ENCODE measurements at regions not wholly inside any gene's neighbourhood (a gene's known extent, or its start where the extent isn't known, plus 50 kb on each side); places are given as distances from the start of the nearest gene placed in this dataset.

DNA sequence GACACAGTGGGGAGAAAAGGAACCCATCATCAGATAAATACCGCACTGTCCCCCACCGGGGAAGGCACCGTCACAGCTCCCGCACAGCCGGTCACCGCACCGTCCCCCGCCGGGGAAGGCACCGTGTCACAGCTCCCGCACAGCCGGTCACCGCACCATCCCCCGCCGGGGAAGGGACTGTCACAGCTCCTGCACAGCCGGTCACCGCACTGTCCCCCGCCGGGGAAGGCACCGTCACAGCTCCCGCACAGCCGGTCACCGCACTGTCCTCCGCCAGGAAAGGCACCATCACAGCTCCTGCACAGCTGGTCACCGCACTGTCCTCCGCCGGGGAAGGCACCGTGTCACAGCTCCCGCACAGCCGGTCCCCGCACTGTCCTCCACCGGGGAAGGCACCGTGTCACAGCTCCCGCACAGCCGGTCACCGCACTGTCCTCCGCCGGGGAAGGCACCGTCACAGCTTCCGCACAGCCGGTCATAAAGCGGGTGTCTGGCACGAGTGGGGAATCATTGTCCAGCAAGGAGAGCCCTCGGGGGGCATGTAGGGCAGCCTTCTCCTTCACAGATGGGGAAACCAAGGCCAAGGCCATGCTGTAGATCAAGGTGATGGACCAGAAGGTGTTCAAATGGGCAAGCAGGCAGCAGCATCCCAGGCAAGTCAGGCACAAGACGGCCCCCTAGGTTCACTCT is 280.1 kb downstream of the NPHP4 start:
- no peak for DNase-seq

DNA sequence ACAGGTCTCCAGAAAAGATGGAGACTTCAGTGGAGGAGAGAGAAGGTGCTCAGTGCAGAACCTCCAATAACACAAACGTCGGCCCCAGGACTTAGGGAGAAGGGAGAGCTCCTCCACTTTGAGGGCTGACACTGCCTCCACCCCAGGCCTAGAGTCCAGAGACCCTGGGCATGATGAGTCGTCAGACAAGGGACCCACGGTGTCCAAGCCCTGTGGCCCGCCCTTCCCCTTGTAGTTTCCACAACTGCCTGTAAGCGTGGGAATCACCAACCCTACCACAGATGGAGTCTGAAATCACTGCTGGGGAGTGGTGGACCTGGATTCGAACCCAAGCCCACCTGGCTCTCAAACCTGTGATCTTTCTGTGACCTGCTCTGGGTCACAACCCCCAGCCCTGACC is 281.1 kb downstream of the NPHP4 start:
- DNase-seq = no peak

DNA sequence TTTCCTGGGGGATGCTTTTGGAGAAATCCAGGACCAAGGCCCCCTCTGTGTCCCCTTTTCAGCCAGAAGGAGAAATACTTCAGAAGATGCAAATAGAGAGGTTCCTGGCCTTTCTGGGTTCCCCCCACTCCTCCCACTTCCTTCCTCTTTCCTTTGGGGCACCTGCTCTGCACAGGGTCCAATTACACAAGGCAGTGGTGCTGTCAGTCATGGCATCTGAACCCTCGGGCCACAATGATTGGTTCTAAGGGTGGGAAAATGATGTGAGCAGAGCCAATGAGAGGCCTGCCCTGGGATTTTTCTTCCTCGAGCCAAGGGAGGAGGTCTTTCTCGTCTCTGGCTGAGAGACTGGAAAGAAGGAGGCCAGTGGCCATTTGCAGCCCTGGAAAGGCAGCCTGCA is 282.2 kb downstream of the NPHP4 start:
- no peak for DNase-seq

DNA sequence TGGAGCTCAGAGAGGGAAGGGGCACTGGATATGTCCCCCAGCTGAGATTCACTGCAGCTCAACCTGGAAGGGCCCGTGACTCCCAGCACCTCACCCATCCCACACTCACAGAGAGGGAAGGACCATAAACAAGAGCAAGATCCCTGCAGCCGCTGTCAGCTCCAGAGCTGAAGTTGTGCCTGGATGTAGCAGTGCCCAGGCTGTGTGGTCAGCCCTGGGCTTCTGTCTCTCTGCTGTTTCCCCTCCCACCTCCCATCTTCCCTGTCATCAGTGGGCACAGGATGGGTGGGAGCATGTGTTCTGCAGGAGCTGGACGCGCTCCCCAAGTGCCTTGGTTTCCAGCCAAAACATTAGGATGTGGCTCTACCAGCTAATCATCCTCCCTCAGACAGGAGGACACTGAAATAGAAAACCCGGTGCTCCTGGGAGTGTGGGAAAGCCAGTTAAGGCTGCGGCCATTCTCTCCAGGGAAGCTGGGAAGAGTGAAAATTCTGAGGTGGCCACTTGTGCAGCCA is 282.7 kb downstream of the NPHP4 start:
- DNase-seq = no peak

DNA sequence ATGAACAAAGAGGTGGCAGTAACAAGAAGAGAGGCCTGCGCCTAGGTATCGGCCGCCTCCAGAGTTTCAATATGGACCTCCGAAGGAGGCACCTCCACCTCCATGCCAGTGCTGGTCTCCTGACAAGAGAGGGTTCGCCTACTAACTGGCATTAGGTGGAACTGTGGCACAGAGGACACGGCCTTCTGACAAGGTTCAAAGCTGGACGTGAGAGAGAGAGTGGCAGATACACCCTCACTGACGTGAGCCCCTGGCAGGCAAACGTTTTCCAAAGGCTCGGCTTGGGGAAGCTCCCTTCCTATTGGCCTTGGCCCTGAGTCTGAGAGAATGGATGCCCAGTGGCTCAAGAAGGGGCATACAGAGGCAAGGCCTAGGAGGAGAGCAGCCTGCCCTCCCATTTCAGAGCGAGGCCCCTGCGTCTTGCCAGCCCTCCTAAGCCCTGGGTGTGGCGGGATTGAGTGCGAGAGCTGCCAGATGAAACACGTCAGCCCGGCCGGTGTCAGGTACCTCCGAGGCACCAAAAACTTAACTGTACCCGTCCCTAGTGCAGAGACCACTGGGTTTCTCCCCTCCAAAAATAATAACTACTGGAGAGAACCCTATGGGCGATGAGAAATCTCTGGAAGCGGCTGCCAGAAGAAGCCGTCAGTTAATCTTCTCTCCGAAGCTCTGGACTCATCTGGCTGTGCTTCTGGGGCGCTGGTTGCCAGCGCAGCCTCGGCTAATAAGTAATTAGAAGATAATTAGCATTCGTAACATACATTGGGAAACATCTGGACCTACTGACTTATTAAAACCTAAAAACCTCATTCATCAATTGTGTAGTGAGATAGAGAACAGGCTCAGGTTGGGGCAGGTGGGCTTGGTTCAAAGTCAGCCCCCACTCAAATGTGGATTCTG is 283.6 kb downstream of the NPHP4 start:
- no peak for DNase-seq

DNA sequence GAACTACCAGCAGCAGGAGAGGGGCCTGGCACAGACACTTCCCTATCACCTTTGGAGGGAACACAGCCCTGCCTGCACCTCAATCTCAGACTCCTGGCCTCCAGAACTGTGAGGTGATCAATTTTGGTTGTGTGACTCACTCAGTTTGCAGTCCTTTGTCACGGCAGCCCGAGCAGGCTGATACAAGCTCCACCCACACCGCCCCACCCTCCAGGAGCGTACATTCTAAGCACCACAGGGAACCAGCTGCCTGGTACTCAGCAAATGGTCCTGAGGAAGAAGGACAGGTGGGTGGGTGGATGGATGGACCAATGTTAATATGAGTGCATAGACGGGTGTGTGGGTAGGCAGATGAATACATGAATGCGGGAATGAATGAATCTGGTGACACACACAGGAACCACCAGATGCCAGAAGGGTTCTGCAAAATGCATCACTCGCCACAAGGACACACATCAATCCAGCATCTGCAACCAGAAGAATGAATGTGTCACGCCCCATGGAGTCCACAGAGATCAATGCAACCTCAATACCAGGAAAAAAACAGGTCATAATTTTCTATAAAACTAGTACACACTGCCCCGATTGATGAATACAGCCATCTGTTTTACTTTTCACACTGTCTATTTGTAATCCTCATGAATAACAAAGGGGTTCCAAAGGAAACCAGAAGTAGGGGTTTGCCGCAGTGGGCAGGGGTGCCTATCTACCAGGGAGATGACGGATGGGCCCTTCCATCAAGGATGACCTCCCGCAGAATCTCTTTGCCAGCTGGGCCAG is 284.5 kb downstream of the NPHP4 start:
- DNase-seq = no peak

DNA sequence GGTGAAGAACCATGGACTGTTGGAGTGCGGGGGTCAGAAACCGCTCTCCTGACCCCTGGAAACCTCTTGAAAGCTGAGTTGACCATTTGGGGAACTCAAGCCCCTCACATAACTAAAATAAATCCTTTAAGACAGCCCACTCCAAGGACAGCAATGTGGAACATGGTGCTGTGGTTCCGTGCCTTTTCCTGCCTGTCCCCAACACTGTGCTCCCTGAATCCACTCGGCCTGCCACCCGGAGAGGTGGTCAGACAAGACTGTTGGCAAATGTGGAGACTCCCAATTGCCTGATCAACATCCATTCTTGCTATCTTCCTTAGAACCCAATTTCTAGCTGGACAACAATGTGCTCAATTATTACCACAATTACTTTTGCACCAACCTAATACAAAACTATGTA is 286.0 kb downstream of the NPHP4 start:
- DNase-seq = no peak

DNA sequence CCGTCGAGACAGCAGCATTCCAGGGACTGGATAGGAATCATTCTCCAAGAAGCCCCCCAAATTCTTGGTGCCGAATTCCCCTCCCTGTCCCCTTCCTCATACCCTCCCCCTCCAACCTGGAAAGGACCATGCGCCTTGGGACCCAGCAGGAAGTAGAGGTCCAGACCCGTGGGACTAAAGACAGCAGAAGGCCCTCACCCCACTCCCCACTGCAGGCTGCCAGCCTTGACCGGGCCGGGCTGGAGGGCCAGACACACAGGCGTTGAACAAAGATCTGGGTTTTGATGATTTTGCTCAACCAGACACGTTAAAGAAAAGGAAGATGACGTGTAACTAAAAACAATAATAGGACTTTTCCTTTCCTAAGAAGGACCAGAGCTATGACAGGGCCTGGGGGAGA is 286.5 kb downstream of the NPHP4 start:
- no peak for DNase-seq

DNA sequence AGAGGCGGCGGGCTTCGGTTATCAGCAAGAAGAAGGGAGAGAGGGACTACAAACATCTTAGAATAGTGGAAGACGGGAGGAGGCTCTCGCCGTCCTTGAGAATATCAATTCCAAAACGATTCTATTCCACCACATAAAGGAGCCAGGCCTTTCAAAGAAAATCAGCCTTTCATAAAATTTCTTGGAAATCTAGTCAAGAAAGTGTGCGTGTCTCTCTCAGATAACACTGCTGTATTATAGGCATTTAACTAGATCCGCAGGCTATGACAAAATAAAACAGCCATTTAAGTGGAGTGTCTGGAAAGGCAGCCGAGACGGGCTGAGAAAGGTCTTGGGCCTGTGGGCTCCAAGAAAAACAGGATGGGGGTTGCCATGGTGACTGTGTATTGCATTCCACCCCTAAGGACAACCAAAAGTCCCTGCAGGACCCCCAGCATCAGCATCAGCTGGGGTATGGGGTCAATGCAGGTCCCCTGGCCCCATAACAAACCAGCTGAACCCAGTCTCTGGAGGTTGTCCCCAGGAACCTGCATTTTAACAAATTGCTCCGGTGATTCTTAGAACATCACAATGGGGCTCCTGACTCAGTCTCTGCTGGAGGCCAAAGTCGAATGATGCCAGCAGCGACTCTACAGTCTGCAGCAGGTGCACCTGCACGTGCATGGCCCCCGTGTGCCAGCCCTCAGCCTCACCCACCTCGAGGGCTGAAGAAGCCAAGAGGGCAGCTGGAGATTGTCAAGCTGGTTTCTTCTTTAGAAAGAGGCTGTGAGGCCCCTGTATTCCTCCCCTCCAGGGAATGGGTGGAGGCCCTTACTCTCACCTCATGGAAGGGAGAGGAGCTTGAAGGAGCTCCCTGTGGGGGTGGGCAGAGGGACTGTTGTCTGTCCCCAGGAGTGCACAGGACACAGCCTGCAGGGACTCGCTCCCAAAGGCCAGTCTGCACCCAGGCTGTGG is 287.4 kb downstream of the NPHP4 start:
- DNase-seq = no peak

DNA sequence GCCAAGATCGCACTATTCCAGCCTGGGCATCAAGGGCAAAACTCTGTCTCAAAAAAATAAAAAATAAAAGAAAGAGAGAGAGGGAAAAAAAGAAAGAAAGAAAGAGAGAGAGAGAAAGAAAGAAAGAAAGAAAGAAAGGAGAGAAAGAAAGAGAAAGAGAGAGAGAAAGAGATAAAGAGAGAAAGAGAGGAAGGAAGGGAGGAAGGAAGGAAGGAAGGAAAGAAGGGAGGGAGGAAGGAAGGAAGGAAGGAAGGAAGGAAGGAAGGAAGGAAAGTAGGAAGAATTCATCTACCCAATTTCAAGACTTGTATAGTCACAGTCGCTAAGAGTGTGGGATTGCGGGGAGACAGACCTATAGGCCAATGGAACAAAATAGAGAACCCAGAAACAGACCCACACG is 290.6 kb downstream of the NPHP4 start:
- no peak for DNase-seq

DNA sequence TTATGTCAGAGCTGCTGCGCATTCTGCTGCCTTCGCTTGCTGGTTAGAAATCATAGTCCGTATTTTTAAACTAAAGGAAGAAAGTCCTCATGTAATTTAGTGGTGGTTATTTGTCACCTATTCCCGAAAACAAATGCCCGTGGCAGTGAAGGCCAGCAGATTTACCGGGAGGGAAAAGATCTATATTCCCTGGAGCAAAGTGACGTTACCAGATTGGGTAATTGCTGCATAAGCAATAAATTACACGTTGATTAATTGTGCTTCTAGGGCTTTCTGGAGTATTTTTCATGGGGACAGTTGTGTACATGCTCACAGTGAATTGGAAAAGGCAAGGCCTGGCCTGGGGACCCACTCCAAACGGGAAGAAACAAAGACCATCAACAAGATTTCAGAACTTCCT is 298.7 kb downstream of the NPHP4 start:
- DNase-seq = no peak

DNA sequence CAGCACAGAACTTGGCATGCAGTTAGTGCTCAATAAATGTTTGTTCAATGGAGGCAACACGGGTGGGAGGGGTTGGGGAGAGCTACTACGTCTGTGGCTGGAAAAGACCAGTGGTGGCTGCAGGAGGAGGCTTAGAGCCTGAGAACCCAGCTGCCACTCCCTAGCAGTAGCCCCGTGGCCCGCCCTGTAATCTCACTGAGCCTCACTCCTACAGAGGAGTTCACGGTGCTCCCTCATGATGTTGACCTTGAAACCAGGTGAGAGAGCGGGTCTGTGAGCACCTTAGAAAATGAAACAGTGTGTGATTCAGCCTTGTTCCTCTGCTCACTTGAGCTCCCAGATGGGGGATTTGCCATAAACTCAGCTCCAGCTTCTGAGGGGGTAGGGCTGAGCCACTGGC is 299.6 kb downstream of the NPHP4 start:
- DNase-seq = no peak

DNA sequence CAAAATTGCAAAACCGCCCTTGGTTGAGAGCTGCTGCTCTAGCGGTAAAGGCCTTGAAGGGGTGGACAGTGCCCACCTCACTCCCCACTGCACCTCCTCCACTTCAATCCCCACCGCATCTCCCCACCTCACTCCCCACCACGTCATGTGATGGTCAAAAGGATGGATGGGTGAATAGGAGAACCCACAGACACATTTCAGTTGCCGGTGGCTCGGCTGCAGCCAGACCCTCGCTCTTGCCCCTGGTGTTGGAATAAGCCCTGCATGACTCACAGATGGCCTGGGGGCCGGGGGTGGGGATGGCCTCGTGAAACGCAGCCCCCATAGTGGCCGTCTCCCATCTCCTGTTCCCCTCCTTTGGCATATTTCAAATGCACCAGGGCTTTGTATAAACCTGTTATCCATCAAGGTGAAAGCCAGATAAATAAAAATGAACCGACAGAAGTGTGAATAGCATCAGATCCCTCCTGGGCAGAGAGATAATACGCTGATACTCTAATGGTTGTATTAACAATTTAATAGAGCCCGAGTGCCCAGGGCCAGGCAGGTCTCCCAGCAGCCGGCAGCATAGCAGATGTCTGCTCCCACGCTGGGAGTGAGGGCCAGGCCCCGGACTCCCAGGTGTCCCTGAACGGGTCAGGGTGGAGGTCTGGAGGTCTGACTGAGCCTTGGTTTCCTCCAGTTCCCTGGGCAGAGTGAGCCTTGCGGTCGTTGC is 300.3 kb downstream of the NPHP4 start:
- DNase-seq = no peak

DNA sequence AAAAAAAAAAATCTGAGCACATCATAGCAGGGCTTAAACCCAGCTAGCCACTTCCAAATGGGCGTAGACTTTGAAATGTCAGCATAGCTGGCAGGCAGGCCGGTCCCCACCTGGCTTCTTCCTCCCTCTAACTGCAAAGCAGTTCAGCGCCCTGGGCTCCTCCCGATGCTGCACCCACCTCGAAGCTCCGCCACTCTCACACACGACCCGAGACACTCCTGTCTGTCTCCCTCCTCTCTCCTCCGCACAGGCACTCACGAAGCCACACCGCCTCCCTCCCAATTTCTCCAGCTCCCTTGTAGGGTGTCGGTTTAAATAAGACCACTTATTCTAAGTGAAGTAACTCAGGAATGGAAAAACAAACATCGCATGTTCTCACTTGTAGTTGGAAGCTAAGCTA is 301.3 kb downstream of the NPHP4 start:
- DNase-seq = no peak

DNA sequence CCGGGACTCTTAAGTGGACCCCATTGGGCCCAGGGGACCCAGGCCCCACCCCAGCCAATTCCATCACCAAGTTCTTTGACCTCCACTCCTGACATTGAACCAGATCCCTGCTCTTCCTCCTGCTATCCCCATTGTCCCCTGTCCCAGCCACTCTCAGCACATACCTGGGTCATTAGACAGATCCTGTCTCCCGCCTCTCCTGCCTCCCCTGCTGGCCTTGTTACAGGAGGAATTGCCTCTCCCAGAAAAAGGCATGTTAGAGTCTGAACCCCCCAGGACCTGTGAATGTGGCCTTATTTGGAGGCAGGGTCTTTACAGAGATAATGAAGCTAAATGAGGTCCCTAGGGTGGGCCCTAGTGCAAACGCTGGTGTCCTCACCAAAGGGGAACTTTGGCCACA is 301.9 kb downstream of the NPHP4 start:
- no peak for DNase-seq

DNA sequence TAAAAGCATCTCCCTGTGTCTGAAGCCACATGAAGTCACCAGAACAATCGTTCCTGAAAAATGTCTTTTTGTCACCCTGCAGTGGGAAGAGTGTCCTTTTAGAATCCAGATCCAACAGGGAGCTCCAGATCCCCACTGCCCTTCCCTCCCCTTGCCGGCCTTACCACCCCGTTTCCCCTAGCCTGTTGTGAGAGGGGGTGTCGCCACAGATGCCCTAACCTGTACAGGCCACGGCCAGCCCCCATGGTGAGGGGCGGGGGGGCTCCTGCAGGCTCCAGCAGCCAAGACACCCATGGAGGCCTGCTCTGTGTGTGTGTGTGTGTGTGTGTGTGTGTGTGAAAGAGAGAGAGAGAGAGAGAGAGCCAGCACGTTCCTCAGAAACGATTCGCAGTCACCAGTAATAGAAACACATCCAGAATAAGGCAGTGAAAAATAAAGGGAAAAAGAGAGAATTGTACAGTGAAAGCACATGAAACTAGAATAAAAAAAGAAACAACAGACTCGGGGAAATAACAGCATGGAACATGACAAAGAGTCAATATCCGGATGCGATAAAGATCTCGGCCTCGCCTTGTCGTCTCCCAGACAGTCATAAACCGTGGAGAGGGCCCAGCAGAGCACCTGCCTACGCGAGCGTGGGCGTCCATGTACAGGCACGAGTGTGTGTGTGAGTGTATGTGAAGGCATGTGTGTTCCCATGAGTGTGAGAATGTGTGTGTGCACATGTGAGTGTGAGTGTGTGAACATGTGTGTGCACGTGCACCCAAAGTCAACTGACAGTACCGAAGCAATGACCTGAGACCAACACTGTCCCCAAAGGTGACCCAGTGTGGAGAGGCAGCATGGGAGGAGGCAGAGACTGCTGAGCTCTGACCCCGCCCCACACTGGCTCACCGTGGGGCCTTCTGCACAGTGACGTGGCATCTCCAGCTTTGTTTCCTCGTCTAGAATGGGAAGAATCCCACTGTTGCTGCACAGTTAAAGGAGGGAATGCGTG is 303.8 kb downstream of the NPHP4 start:
- no peak for DNase-seq

DNA sequence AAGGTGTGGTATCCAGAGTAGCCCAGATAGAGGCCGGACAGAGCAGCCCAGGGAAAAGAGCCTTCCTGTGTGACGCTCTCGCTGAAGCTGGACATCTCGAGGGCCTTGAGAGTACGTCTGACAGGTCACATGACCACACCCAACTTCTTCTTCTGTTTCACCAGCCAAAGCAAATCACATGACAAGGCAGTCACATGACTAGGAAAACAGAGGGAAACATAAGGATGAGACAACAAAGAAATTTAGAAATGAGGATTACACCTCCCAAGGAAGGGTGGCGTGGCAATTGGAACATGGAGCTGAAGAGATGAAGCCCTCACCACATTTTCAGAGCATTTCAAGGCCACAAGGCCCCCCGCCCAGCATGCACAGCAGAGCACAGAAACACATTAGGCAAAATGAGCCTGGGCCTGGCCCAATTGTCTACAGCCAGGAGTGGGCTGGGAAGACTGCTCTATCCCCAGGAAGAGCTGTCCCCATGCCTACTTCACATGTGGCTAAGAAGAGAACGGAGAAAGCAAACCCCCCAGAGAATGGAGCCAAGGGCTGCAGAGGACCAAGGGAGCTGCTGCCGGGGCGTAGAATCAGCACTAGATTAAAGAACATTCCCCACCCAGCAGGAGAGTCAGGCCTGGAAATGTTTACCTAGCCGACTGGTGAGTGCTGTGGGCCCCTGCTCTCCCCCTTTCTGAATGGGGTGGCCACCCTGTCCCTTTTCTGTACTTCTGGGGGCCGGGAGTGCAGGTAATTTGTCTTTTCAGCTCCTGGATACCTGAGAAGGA is 305.1 kb downstream of the NPHP4 start:
- DNase-seq = no peak

DNA sequence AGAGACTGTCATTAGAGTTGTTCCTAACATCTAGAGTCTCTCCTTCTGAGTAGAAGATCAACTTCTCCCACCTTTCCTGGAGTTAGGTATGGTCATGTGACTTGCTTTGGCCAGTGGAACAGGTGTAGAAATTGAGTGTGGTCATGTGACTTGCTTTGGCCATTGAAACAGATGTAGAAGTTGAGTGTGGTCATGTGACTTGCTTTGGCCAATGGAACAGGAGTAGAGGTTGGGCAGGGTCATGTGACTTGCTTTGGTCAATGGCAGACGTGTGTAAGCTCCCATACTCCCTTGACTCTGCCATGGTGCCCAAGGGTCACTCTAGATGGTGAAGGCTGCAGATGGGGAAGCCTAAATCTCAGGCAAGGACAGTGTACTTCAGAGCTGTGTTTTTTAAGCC is 306.0 kb downstream of the NPHP4 start:
- no peak for DNase-seq

DNA sequence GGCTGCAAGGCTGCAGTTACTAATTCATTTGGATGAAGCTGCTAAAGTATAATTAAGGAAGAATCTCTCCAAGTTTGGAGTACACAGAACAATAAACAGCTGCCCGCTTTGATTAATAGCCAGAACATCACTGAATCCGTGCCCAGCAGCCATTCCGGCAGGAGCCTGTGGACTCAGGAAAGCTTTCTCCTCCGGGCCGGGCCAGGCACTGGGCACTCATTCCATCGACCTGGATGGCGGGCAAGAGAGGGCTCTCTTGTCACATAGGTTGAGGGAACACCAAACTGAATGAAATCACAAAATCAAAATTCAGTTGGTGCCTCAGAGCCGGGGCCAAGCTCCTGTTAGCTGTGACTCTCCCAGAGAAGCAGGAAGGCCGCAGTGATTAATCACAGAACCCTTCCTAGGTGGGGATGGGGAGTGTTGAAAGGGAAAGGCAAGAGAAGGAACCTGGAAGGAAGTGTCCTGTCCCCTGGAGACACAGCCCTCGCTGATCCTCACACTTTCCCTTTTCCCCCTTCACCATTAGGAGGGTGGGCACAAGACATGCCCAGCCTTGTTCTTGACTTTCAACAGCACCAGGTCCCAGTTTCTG is 306.7 kb downstream of the NPHP4 start:
- DNase-seq = no peak
